ENCODE measurements at regions not wholly inside any gene's neighbourhood (a gene's known extent, or its start where the extent isn't known, plus 50 kb on each side); places are given as distances from the start of the nearest gene placed in this dataset.

DNA sequence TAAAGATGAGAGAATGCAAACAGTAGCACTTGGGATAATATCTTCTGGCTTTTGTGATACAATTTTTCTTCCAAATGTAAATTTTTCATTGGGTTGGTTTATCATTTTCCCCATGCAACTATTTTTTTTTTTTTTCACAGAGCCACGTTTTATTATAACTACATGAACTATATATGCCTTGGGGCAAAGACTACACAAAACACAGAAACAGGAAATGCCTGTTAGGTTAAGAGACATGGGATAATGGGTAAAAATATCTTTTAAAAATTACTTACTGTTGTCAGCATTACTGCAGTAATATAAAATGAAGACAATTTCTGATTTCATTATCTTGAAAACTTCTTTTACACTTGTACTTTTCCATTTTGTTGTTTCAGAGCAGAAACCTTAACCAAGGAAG, 74.6 kb downstream of the DISP1 start:
- TF ChIP-seq, protein P1, sequence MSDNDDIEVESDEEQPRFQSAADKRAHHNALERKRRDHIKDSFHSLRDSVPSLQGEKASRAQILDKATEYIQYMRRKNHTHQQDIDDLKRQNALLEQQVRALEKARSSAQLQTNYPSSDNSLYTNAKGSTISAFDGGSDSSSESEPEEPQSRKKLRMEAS (IDR thresholded peaks at IDR 0.05) = no peak
- TF ChIP-seq EZH2 (IDR thresholded peaks at IDR 0.05) (no peak), RAD21 (IDR thresholded peaks at IDR 0.05; ENCODE audit: low read depth) (no peak), EZH2phosphoT487 (IDR thresholded peaks at IDR 0.05; ENCODE audit: borderline replicate concordance) (no peak), SRF (IDR thresholded peaks at IDR 0.05; ENCODE audit: low read depth) (no peak), SIN3A (IDR thresholded peaks at IDR 0.05; ENCODE audit: low read depth) (no peak)
- TF ChIP-seq, protein P2, sequence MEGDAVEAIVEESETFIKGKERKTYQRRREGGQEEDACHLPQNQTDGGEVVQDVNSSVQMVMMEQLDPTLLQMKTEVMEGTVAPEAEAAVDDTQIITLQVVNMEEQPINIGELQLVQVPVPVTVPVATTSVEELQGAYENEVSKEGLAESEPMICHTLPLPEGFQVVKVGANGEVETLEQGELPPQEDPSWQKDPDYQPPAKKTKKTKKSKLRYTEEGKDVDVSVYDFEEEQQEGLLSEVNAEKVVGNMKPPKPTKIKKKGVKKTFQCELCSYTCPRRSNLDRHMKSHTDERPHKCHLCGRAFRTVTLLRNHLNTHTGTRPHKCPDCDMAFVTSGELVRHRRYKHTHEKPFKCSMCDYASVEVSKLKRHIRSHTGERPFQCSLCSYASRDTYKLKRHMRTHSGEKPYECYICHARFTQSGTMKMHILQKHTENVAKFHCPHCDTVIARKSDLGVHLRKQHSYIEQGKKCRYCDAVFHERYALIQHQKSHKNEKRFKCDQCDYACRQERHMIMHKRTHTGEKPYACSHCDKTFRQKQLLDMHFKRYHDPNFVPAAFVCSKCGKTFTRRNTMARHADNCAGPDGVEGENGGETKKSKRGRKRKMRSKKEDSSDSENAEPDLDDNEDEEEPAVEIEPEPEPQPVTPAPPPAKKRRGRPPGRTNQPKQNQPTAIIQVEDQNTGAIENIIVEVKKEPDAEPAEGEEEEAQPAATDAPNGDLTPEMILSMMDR (IDR thresholded peaks at IDR 0.05 in 2 of 3, conservative IDR thresholded peaks at IDR 0.05 in 1 of 3; ENCODE audit: borderline replicate concordance in 1 of 3, insufficient read depth in 1 of 3, low read depth in 2 of 3, low read length in 2 of 3) = no peak
- TF ChIP-seq, protein P3, sequence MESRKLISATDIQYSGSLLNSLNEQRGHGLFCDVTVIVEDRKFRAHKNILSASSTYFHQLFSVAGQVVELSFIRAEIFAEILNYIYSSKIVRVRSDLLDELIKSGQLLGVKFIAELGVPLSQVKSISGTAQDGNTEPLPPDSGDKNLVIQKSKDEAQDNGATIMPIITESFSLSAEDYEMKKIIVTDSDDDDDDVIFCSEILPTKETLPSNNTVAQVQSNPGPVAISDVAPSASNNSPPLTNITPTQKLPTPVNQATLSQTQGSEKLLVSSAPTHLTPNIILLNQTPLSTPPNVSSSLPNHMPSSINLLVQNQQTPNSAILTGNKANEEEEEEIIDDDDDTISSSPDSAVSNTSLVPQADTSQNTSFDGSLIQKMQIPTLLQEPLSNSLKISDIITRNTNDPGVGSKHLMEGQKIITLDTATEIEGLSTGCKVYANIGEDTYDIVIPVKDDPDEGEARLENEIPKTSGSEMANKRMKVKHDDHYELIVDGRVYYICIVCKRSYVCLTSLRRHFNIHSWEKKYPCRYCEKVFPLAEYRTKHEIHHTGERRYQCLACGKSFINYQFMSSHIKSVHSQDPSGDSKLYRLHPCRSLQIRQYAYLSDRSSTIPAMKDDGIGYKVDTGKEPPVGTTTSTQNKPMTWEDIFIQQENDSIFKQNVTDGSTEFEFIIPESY (IDR thresholded peaks at IDR 0.05; ENCODE audit: extremely low read depth, insufficient replicate concordance, low read length) = no peak
